ENCODE measurements at regions not wholly inside any gene's neighbourhood (a gene's known extent, or its start where the extent isn't known, plus 50 kb on each side); places are given as distances from the start of the nearest gene placed in this dataset.

DNA sequence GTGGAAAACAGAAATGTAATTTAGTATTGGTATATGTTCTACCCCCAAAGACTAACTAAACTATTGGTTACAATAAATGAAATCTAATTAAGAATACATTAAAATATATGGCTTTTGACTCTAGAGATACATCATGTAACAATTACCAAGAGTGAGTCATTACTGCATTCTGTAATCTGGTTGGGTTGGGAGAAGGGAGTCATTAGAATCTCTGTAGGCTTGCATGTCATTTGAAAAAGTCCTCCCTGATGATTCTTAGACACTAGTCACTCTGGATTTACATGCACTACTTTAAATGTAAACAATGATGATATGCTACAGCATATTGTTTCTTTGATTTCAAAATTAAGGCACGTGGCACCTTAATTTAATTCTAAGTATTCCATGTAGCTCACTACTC, 293.4 kb upstream of the CHST9 start:
- TF ChIP-seq POLR2AphosphoS5 (IDR thresholded peaks at IDR 0.05; ENCODE audit: low read depth, low read length) (no peak), POLR2A (IDR thresholded peaks at IDR 0.05; ENCODE audit: low read depth, low read length) (no peak)

Data from GM12892 (cell line).